ENCODE measurements at regions not wholly inside any gene's neighbourhood (a gene's known extent, or its start where the extent isn't known, plus 50 kb on each side); places are given as distances from the start of the nearest gene placed in this dataset.

GRCh38 chr4:130092187-130093015 is 996.4 kb downstream of the C4orf33 start:
- DNase-seq = no peak

- DNase-seq = no peak
These were observed 1003.2 kb downstream of the C4orf33 start for GRCh38 chr4:130099105-130099504.

DNA sequence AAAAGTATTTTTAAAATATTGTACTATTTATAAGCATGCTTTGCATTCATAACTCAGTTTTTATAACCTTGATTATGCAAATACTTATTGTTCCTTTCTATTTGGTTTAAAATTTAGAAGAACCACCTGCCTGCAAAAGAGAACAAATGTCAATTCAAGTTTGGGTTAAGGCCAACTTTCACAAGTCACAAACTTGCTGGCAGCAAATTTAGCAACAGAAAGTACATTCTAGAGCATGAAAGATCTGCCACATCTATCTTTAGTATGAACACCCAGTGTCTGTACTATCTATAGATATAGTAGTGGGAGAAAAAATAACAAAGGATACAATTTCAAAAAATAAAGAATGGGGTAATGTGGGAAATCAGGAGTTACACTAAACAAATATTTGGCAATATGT is 1014.2 kb downstream of the C4orf33 start:
- DNase-seq = no peak

DNA sequence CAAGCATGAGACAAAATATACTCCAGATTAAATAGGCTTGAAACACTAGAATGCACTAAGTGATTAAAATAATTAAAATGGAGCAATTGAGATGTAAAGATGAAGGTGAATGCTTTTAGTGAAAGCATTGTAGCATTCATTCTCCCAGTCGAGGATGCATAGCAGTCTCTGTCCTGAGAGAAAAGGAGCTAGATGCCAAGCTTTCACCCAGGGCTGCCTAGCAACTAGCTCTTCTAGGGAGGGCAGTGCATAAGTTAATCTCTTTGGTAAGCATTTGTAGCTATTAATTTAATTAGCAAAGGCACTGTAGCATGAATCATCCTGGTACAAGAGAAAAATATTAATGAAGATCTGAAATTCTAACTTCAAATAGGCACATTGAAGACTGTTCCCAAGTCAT is 1014.8 kb downstream of the C4orf33 start:
- no peak for DNase-seq

DNA sequence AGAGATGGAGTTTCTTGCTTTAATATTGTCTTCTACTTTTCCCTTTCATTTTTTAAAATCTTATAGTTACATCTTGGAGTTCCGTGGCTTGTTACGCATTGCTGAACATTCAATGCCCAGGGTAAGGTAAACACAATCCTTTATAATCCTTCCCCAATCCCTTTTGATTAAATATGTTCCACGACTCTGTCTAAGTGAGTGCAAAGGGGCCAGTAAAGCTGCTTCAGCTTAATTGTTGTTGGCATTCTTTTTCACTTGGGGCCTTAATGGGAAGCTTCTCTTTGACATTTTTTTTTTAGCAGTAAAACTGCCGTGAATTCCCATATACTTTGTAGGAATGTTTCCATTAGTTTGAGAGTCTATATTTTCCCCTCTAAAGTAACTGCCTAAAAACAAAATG is 1028.1 kb downstream of the C4orf33 start:
- DNase-seq = no peak

DNA sequence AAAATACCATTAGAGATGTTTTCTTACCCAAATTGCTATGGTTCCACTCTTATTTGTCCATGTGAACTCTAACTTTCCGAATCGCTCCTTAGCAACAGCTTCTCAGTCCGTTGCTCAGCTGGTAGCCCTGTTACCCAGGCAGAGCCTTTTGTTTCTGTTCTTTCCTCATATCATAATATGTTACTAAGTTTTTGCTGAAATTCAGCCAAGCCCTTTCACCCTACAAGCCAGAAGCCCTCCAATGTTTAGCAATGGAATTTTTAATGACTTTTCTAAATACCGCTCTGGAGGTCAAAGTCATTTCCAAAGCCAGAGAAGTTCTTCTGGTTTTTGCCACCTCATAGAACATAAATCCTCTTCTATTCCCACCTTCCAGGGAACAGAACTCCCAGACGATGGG is 1029.5 kb downstream of the C4orf33 start:
- no peak for DNase-seq

DNA sequence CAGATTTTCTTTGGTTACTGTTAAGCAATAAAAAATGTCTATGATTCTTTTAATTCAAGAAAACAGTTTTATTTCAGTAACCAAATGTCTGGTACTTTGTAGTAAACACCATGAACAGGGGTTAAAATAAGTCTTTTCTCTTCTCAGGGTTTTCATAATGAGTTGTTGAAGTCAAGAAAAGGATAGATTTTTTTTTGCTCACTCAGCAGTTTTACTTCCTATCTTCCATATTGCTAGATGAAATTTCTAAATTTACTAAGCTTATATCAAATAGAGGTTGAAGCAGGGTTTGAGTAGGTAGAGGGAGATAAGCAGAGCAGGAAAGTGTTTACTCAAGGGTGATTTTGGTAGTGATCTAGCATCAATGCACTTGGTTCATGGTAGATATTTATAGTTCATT is 1031.3 kb downstream of the C4orf33 start:
- DNase-seq = no peak

GRCh38 chr4:130131536-130131935 is 1035.6 kb downstream of the C4orf33 start:
- no peak for DNase-seq

DNA sequence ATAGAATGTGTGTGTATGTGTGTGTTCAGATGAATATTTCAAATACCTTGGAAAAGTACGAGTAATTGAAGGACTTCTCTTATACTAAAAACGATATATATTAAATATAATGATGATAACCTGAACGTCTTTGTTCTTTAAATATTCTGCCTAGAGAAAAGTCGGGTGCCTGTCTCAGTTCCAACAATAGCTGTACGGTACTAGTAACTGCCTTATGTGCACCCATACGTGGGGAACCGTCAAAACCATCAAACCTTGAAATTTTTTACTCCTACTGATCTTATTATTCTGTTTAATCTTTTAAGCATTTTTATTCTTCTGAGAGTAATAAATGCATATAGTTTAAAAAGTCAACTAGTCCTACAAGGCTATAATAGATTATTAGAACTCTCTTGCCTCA is 1045.7 kb downstream of the C4orf33 start:
- DNase-seq = no peak

- no peak for DNase-seq
These were observed 1047.7 kb downstream of the C4orf33 start for GRCh38 chr4:130143656-130144055.

DNA sequence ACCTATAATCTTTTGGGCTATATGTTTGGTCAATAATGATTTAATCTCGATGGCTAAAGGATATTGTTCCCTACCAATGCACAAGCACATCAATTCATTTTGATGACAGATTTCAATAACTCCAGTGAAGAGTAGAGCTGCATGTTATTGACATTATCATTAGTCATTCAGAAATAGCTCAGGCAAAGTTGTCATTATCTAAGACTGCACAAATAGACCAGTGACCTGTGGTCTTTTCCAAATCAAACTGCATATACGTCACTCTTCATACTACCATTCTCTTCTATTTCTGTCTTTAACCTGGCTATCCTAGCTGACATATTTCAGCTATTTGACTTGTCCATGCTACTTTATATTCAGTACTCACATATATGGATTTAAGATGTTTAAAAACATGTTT is 1050.8 kb downstream of the C4orf33 start:
- DNase-seq = peak; percentile 7

- peak; percentile 4 for DNase-seq
These were observed 1051.7 kb downstream of the C4orf33 start for GRCh38 chr4:130147641-130148040.

DNA sequence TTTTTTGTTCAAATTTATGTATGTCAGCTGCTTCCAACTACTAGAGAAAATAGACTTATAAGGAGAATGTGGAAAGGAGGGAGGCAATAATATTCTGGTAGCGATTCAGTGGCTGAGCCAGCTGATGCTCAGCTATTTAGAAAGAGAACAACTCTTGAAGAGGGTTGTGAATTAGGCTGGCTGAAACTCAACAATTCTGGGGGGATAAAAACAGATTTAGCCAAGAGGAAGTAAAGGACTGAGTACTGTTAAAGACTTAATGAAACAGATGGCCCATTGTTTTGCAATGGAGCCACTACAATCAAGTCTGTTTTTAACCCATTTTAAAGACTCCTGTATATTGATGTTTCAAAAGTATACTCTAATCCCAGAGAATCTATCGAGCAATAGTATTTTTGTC is 1058.9 kb downstream of the C4orf33 start:
- no peak for DNase-seq

- no peak for DNase-seq
These were observed 1067.7 kb downstream of the C4orf33 start for GRCh38 chr4:130163701-130164100.

- DNase-seq = no peak
These were observed 1069.4 kb downstream of the C4orf33 start for GRCh38 chr4:130165381-130165780.

DNA sequence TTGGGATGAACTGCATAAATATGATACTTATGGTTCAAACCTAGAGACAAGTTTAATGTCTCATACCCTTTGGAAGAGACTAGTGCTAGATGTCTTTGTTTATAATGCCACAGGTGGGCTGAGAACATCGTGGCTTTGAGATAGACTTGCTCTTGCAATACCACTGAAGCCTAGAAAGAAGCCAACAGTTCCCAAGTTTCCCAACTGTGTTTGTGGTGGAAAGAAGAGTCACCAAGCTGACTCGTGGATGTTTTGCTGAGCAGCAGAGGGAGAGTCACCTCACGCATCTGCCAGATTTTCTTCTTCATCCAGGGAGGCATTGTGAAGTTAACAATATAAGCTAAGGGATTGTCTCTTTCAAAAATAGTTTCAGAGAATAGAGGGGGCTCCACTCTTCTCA is 1076.2 kb downstream of the C4orf33 start:
- DNase-seq = no peak

DNA sequence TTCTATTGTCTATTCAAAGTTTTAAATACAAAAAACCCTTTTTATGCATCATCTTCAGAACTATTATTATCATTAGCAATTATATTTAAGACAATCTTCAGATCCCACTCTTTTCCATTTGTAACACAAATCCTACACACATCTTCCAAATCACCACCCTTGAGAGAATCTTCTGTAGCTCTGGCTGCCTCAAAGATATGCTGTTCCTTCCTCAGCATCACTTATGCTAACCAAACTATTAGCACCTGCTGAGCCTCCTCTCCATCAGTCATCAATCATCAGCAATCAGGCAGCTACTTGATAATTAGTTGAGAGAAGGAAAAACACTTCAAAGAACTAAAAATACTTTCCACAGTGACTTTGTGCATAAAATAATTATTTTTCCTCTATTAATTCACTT is 1082.2 kb downstream of the C4orf33 start:
- DNase-seq = no peak

GRCh38 chr4:130183096-130183495 is 1087.1 kb downstream of the C4orf33 start:
- no peak for DNase-seq

DNA sequence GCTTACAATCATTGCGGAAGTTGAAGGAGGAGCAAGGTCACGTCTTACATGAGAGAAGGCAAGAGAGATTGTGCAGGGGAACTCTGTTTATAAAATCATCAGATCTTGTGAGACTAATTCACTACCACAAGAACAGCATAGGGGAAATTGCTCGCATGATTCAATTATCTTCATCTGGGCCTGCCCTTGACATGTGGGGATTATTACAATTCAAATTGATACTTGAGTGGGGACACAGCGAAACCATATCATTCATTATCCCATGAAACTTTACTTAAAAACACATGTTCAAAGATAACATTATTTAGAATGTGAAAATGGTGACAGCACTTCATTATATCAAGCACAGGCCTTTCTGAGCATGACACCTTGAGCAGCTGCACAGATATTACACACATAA is 1087.8 kb downstream of the C4orf33 start:
- DNase-seq = no peak

- no peak for DNase-seq
These were observed 1089.2 kb downstream of the C4orf33 start for GRCh38 chr4:130185123-130185522.

DNA sequence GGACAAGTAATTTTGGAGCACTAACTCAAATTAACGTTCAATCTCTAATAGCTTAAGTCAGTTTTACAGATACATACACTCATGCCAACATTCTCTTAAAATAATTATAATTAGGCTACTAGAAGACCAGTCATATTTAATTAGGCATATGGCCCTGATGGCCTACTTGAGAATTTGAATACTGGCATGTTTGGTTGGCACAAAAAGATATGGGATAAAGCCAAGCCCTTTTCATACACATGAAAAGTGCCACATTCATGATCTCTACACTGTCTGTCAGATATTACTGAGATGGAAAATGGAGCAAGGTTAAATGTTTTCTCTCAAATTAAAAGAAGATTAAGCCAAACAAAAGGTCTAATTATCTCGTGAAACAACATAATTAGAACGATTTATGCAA is 1091.0 kb downstream of the C4orf33 start:
- no peak for DNase-seq

DNA sequence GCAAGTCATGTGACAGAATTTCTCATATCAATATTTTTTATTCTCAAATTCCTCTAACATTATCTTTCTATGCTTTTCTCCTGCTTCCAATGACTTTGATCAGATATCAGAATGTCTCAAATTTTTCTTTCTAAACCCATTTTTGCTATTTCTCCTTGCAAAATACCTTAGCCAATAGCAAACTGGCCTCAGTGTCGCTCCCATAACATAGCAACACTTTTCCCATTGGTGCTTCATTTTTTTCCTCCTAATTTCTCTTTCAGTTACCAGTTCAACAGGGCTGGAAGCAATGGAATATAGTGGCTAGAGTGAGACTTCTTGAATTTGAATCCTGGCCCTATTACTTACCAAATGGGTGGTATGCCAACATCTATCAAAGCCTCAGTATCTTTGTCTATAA is 1091.6 kb downstream of the C4orf33 start:
- DNase-seq = no peak

GRCh38 chr4:130192787-130193186 is 1096.8 kb downstream of the C4orf33 start:
- no peak for DNase-seq

DNA sequence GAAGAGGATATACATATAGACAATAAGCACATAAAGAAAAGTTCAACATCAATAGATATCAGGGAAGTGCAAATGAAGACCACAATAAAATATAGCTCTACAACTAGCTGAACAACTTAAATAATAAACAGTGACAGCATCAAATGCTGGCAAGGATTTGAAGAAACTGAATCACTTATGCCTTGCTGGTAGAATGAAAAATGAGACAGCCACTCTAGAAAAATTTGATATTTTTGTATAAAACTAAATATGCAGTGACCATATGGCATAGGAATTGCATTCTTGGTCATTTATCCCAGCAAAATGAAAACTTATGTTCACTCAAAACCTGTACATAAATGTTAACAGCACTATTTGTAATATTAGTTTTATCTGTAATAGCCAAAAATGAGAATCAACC is 1102.0 kb downstream of the C4orf33 start:
- no peak for DNase-seq

DNA sequence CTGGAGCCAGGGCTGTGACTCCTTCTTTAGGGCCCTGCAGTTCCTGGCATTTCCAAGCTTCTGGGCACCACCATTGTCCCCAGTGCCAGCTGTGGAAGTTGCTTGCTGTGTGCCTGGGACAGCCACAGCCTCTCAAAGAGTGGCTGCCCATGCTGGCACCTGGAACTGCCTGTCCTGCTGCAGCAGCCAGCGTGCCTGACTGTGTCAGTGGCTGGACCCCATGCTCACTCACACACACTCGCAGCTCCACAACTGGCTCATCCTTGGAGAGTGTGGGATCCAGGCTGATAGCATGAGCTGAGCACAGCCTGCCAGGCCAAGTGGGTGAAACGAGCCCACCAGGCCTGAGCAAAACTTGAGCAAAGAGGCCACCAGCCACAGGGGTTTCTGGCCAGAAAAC is 1107.6 kb downstream of the C4orf33 start:
- no peak for DNase-seq

All from NCI-H146 (cell line).